Suprapubic skin (tissue), 4 donors: ENCODE measurements at regions not wholly inside any gene's neighbourhood (a gene's known extent, or its start where the extent isn't known, plus 50 kb on each side); places are given as distances from the start of the nearest gene placed in this dataset.

Experiments
- DNase-seq, 2 donors: peaks; one replicate each; pipeline ENCODE4 v3.0.0-alpha.2; 2019; ENCODE audit warnings: low spot score in 2 of 2
- H3K27ac ChIP-seq: fragments of 200-600 bp; sonication (generic); one replicate; pipeline ENCODE4 v1.5.1; 2019
- H3K27me3 ChIP-seq: fragments of 200-600 bp; sonication (generic); one replicate; pipeline ENCODE4 v1.5.1; 2019
- H3K36me3 ChIP-seq: fragments of 200-600 bp; sonication (generic); one replicate; pipeline ENCODE4 v1.5.1; 2019
- H3K4me1 ChIP-seq: fragments of 200-600 bp; sonication (generic); one replicate; pipeline ENCODE4 v1.5.1; 2019
- H3K4me3 ChIP-seq: fragments of 200-600 bp; sonication (generic); one replicate; pipeline ENCODE4 v1.5.1; 2019; ENCODE audit warnings: mild to moderate bottlenecking
- H3K9me3 ChIP-seq: fragments of 200-600 bp; sonication (generic); one replicate; pipeline ENCODE4 v1.5.1; 2019
- CTCF ChIP-seq, 2 donors: fragments of 200-600 bp in 1 of 2; fragments of 450-650 bp in 1 of 2; sonication (generic) in 1 of 2; IDR thresholded peaks; one replicate each; pipeline ENCODE4 v1.5.1; 2016 to 2019; ENCODE audit warnings: antibody characterized with exemption in 2 of 2, mild to moderate bottlenecking in 1 of 2, moderate library complexity in 1 of 2
- EP300 ChIP-seq: sonication (generic); formaldehyde crosslinking; IDR thresholded peaks from one replicate; pipeline ENCODE4 v1.6.1; 2017; ENCODE audit warnings: antibody characterized with exemption
- POLR2A ChIP-seq, 2 donors: fragments of 450-650 bp; IDR thresholded peaks; one replicate each; pipeline ENCODE4 v1.6.1; 2017; ENCODE audit warnings: antibody characterized with exemption in 2 of 2, mild to moderate bottlenecking in 2 of 2, moderate library complexity in 2 of 2
- POLR2AphosphoS5 ChIP-seq, 3 donors: sonication (generic); formaldehyde crosslinking; IDR thresholded peaks; one replicate each; pipeline ENCODE4 v1.6.1; 2017; ENCODE audit warnings: antibody characterized with exemption in 3 of 3
- WGBS: methylation state at CpG from one replicate; pipeline ENCODE4 v1.1.5; 2018; 5-methylcytosine and 5-hydroxymethylcytosine counted together

DNA sequence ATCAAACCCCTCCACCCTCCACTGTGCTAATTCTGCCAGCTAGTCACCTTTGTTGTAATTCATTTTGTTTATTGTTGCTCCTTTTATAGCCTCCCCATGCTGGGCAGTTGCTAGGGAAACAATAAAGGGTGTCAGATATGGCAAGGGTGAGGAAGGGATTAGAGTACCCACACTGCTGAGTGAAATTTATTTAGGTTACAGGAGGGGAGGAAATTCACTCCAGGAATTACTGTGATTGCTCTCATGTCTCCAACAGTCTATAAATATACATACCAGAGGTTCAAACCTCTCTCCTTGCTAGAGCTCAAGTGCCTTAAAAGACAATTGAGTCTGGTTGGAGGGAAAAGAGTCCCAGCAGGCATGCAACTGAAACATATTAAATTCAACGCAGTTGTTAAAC, 90.6 kb upstream of the ADGRF1 start:
- WGBS = 79% methylated on average over 1 of the region's 1 CpG
- H3K27me3 ChIP-seq = no peaks in the 10 kb centered on the region
- TF ChIP-seq CTCF (IDR thresholded peaks at IDR 0.05) = no peak
- TF ChIP-seq POLR2A (IDR thresholded peaks at IDR 0.05) = no peak
- TF ChIP-seq POLR2AphosphoS5 (IDR thresholded peaks at IDR 0.05) = no peak
- TF ChIP-seq EP300 = no peak
- no peak overlapping the region for H3K27ac ChIP-seq
- peaks cover 15% of the 10 kb centered on the region for H3K4me1 ChIP-seq
- no peak overlapping the region for H3K4me3 ChIP-seq
- no peak for DNase-seq
- no peaks in the 10 kb centered on the region for H3K36me3 ChIP-seq
- H3K9me3 ChIP-seq = no peaks in the 10 kb centered on the region

DNA sequence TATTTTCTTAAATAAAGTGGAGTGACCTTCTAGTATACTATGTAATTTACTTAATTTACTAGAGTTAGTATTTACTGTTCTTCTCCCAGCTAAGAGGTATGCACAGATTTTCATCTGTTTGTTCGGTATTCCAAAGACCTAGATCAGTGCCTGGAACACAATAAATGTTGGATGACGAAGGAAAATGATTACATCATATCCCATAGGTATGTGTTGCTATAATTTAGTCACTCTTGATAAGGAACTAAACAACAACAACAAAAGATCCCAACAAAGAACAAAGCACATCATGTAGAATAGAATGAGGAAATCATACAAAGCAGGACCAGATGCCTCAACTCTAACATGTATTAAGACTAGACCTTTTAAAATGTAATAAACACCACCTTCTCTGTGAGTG, 89.6 kb upstream of the ADGRF1 start:
- Histone ChIP-seq H3K4me1 (peaks cover 15% of the 10 kb centered on the region), H3K27me3 (no peaks in the 10 kb centered on the region)
- TF ChIP-seq CTCF (IDR thresholded peaks at IDR 0.05) (no peak), POLR2AphosphoS5 (IDR thresholded peaks at IDR 0.05) (no peak), POLR2A (IDR thresholded peaks at IDR 0.05) (no peak), EP300 (no peak)

DNA sequence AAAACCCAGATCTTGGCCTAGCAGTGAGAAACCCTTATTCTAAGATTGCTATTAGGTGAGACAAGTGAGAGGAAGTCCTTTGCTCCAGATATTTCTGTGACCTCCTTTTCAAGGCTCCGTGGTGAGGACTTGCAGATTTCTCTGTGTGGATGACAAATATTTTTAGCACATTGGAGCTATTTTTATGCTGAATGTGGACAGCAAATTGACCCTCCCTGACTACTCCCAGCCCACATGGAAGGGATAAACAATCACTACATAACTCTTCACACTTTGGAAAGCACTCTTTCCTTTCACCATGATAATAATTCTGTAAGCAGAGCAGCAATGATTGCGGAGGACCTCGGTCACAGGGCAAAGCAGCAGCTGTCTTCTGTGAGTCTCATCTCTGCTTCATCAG, 88.0 kb upstream of the ADGRF1 start:
- no peak for TF ChIP-seq POLR2A (IDR thresholded peaks at IDR 0.05)
- Histone ChIP-seq H3K27me3 (no peaks in the 10 kb centered on the region), H3K36me3 (no peaks in the 10 kb centered on the region), H3K4me1 (peaks cover 7% of the 10 kb centered on the region), H3K27ac (no peak overlapping the region), H3K9me3 (no peaks in the 10 kb centered on the region), H3K4me3 (no peak overlapping the region)
- DNase-seq = no peak
- WGBS = 77% methylated on average over 3 of the region's 3 CpGs

More for the DNA sequence above, 89.6 kb upstream of the ADGRF1 start:
- no peak for DNase-seq
- Histone ChIP-seq H3K27ac (no peak overlapping the region), H3K36me3 (no peaks in the 10 kb centered on the region), H3K9me3 (no peaks in the 10 kb centered on the region), H3K4me3 (no peak overlapping the region)
- WGBS = 82% methylated on average over 2 of the region's 2 CpGs

GRCh38 chr6:47129129-47129528, 87.0 kb upstream of the ADGRF1 start:
- Histone ChIP-seq H3K27ac (no peak overlapping the region), H3K36me3 (no peaks in the 10 kb centered on the region), H3K4me1 (no peaks in the 10 kb centered on the region), H3K9me3 (no peaks in the 10 kb centered on the region), H3K4me3 (no peak overlapping the region), H3K27me3 (no peaks in the 10 kb centered on the region)
- 87% methylated on average over 1 of the region's 1 CpG for WGBS
- DNase-seq = no peak
- TF ChIP-seq EP300 (no peak), POLR2AphosphoS5 (IDR thresholded peaks at IDR 0.05) (no peak), CTCF (IDR thresholded peaks at IDR 0.05) (no peak), POLR2A (IDR thresholded peaks at IDR 0.05) (no peak)

GRCh38 chr6:47126647-47127391, 84.7 kb upstream of the ADGRF1 start:
- no peak overlapping the region for H3K4me3 ChIP-seq
- H3K9me3 ChIP-seq = no peaks in the 10 kb centered on the region
- H3K27me3 ChIP-seq = no peaks in the 10 kb centered on the region
- TF ChIP-seq POLR2AphosphoS5 (IDR thresholded peaks at IDR 0.05) = no peak
- TF ChIP-seq CTCF (IDR thresholded peaks at IDR 0.05) = no peak
- TF ChIP-seq EP300 = no peak
- no peak for TF ChIP-seq POLR2A (IDR thresholded peaks at IDR 0.05)
- H3K27ac ChIP-seq = no peak overlapping the region
- WGBS = 49% methylated on average over 5 of the region's 5 CpGs
- no peak for DNase-seq
- no peaks in the 10 kb centered on the region for H3K36me3 ChIP-seq
- H3K4me1 ChIP-seq = no peaks in the 10 kb centered on the region

GRCh38 chr6:47118611-47119010, 76.5 kb upstream of the ADGRF1 start:
- Histone ChIP-seq H3K4me3 (no peak overlapping the region), H3K9me3 (no peaks in the 10 kb centered on the region), H3K27me3 (no peaks in the 10 kb centered on the region), H3K36me3 (no peaks in the 10 kb centered on the region), H3K27ac (no peak overlapping the region), H3K4me1 (no peaks in the 10 kb centered on the region)
- no peak for DNase-seq
- no peak for TF ChIP-seq EP300
- no peak for TF ChIP-seq POLR2AphosphoS5 (IDR thresholded peaks at IDR 0.05)
- no peak for TF ChIP-seq POLR2A (IDR thresholded peaks at IDR 0.05)
- no peak for TF ChIP-seq CTCF (IDR thresholded peaks at IDR 0.05)
